ENCODE measurements at regions not wholly inside any gene's neighbourhood (a gene's known extent, or its start where the extent isn't known, plus 50 kb on each side); places are given as distances from the start of the nearest gene placed in this dataset.

DNA sequence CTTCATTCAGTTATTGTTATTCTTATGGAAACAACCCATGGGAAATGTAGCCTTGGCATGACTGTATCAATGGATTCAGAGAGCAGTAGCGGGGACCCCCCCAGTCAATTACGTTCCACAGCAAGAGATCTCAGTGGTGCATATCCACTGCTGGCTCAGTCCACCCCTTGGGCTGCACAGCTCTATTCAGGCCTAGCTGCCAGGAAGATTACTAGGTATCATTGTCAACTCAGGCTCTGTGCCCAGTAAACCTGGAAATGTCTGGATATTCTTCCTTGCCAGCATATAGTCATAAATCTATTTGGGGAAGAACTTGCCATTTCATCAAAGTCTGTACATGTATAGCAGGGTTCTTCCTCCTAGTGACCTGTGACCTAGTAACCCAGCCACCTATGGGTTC is 128.1 kb upstream of the CCDC54 start:
- TF ChIP-seq, protein P1, sequence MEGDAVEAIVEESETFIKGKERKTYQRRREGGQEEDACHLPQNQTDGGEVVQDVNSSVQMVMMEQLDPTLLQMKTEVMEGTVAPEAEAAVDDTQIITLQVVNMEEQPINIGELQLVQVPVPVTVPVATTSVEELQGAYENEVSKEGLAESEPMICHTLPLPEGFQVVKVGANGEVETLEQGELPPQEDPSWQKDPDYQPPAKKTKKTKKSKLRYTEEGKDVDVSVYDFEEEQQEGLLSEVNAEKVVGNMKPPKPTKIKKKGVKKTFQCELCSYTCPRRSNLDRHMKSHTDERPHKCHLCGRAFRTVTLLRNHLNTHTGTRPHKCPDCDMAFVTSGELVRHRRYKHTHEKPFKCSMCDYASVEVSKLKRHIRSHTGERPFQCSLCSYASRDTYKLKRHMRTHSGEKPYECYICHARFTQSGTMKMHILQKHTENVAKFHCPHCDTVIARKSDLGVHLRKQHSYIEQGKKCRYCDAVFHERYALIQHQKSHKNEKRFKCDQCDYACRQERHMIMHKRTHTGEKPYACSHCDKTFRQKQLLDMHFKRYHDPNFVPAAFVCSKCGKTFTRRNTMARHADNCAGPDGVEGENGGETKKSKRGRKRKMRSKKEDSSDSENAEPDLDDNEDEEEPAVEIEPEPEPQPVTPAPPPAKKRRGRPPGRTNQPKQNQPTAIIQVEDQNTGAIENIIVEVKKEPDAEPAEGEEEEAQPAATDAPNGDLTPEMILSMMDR (IDR thresholded peaks at IDR 0.05; ENCODE audit: low read depth, low read length, missing control alignments): no peak
- H3K4me3 ChIP-seq (replicated peaks; ENCODE audit: low read depth, low read length): no peak overlapping the region
- DNase-seq (ENCODE audit: extremely low read depth, low read depth): no peak

DNA sequence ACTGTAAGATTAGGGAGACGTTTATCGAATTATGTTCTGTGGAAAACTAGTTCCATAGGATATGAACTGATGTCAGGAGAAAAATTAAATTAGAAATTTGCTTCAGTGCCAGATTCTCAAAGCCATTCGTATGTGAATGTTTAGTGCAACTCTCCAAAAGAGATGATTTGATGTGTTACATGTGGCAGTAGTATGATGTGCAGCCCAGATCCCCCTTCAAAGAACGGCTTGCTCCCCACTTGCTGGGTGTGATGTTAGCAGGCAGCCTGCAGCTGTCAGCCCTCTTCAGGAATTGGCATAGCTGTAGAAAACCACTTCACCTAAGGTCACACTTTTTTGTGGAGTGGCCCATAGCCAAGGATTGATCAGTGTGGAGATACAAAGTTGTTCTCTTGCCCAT is 127.0 kb upstream of the CCDC54 start:
- H3K4me3 ChIP-seq (replicated peaks; ENCODE audit: low read depth, low read length): no peak overlapping the region
- no peak for DNase-seq (ENCODE audit: extremely low read depth, low read depth)
- TF ChIP-seq, protein P1 (IDR thresholded peaks at IDR 0.05; ENCODE audit: low read depth, low read length, missing control alignments): no peak

DNA sequence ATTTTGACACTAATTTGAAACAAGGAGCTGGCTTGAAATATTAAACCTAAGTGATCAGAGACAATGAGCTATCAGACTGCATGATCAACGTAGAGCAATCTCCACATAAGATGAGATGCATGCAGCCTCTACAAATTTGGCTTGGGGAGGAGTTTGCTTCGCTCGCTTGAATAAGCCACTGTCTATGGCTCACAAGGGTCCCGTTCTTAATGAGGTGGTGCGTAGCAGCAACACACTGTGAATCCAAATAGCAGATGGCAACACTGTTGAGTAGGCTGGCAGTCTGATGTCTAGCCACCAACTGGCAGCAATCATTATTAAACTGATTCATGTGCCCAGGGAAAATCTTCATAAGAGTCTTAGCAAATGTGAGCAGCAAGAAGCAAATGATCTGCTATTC is 125.4 kb upstream of the CCDC54 start:
- H3K4me3 ChIP-seq (replicated peaks; ENCODE audit: low read depth, low read length): no peak overlapping the region
- no peak for DNase-seq (ENCODE audit: extremely low read depth, low read depth)
- TF ChIP-seq, protein P1 (IDR thresholded peaks at IDR 0.05; ENCODE audit: low read depth, low read length, missing control alignments): no peak

DNA sequence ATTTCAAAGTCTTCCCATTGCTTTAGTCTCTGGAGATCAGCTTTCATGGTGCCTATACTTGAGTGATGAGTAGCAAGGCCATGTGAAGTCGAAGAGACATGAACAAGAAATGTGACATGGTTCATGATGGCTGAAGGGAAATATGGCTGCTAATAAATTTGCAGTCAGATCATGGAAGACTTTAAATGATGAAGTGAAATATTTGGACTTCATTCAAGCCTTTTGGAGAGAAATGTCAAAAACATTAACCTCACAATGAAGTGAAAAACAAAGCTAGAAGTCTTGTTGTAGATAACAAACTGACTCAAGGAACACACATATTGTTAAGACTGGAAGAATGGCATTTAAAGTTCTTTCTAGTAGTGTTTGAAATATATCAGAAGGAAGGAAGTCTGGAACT is 120.3 kb upstream of the CCDC54 start:
- H3K4me3 ChIP-seq (replicated peaks; ENCODE audit: low read depth, low read length): no peak overlapping the region
- DNase-seq (ENCODE audit: extremely low read depth, low read depth): no peak

DNA sequence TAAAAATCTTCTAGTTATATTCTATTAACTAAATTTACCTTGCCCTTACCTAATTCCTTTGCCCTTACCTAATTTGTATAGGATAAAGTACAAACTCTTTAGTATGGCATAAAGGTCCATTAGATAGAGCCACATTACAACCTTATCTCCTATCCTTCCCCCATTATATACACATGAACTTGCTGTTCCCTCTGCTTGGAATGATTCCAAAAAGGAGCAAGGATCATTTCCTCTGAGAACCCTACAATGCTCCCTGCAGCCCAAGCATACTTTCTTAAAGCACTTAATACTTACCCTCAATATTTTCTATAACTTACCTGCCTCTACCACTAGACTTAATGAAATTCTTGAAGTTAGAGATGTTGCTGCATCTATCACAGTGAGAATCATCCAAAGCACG is 118.9 kb upstream of the CCDC54 start:
- TF ChIP-seq, protein P1 (IDR thresholded peaks at IDR 0.05; ENCODE audit: low read depth, low read length, missing control alignments): no peak
- no peak for DNase-seq (ENCODE audit: extremely low read depth, low read depth)

More for the DNA sequence above, 120.3 kb upstream of the CCDC54 start:
- TF ChIP-seq, protein P1 (IDR thresholded peaks at IDR 0.05; ENCODE audit: low read depth, low read length, missing control alignments): no peak

DNA sequence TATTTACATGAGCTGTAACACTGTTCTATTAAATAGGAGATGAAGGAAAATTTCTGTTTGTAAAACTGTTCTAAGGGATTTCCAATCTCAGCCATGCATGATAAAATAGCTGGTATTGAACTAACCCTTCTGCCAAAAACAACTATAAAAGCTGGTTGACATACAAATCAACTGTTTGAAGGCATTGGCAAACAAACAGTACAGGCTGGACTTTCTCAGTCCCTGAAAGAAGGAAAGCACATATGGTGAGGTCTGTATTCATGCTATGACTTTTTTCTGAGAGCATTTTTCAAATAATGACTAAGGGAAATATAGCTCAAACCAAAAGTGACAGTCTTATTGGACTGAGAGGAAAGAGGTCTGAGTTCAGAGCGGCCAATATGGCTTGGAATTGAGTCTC is 117.0 kb upstream of the CCDC54 start:
- TF ChIP-seq, protein P1 (IDR thresholded peaks at IDR 0.05; ENCODE audit: low read depth, low read length, missing control alignments): no peak

More for the DNA sequence above, 118.9 kb upstream of the CCDC54 start:
- H3K4me3 ChIP-seq (replicated peaks; ENCODE audit: low read depth, low read length): no peak overlapping the region

More for the DNA sequence above, 117.0 kb upstream of the CCDC54 start:
- no peak overlapping the region for H3K4me3 ChIP-seq (replicated peaks; ENCODE audit: low read depth, low read length)
- no peak for DNase-seq (ENCODE audit: extremely low read depth, low read depth)

Measured in HFF-Myc (cell line).